Left lung (tissue), 4 donors: ENCODE measurements at regions not wholly inside any gene's neighbourhood (a gene's known extent, or its start where the extent isn't known, plus 50 kb on each side); places are given as distances from the start of the nearest gene placed in this dataset.

ENCODE experiments used
- ATAC-seq: fragments of 200-7000 bp; cut with Tn5 transposase; one replicate; pipeline ENCODE4 v1.9.1; 2020; ENCODE audit warnings: moderate library complexity
- DNase-seq, 4 donors: peaks; one replicate each; pipeline ENCODE4 v3.0.0-alpha.2; 2013 to 2020
- H3K27ac ChIP-seq, 2 donors: fragments of 200-600 bp; sonication (generic) in 1 of 2; one replicate each; pipeline versions ENCODE4 v1.5.0 to v1.8.0; 2020 to 2021
- H3K27me3 ChIP-seq, 2 donors: fragments of 200-600 bp; sonication (generic) in 1 of 2; one replicate each; pipeline versions ENCODE4 v1.5.0 to v1.8.0; 2020 to 2021
- H3K36me3 ChIP-seq, 2 donors: fragments of 200-600 bp; sonication (generic) in 1 of 2; one replicate each; pipeline versions ENCODE4 v1.5.0 to v1.8.0; 2020 to 2021
- H3K4me1 ChIP-seq, 2 donors: fragments of 200-600 bp; one replicate each; pipeline ENCODE4 v1.8.0; 2021
- H3K4me3 ChIP-seq, 2 donors: fragments of 200-600 bp; sonication (generic) in 1 of 2; one replicate each; pipeline versions ENCODE4 v1.5.0 to v1.8.0; 2020 to 2021; ENCODE audit warnings: mild to moderate bottlenecking in 1 of 2
- H3K9me3 ChIP-seq, 2 donors: fragments of 200-600 bp; sonication (generic) in 1 of 2; one replicate each; pipeline versions ENCODE4 v1.5.0 to v1.8.0; 2020 to 2021
- intact Hi-C, 2 donors: fragments of 100-400 bp; cut with DNase I; formaldehyde crosslinking; loops; one replicate each; pipeline versions ENCODE4 v1.11.2 to v1.14.2; 2022
- TF ChIP-seq, protein P1 (sequence below), 2 donors: fragments of 200-600 bp; sonication (generic) in 1 of 2; IDR thresholded peaks; one replicate each; pipeline versions ENCODE4 v1.5.0 to v1.8.0; 2021; ENCODE audit warnings: antibody characterized with exemption in 2 of 2
- donor health status: DM: no; HTN: yes; CAD: no.
- donor health status: DM: no; HTN: no; CAD: no.

DNA sequence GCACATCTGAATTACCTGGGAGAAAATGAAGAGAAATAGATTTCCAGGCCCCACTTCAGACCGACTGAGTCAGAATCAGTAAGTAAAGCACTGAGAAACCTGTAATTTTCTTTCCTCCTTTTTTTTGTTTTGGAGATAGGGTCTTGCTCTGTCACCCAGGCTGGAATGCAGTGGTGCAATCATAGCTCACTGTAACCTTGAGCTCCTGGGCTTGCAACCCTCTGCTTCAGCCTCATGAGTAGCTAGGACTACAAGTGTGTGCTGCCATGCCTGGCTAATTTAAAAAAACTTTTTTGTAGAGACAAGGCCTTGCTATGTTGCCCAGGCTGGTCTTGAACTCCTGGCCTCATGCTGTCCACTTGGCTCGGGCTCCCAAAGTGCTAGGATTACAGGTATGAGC, 260.2 kb downstream of the STK31 start:
- Histone ChIP-seq H3K36me3 (no peaks in the 10 kb centered on the region), H3K4me1 (no peaks in the 10 kb centered on the region), H3K27me3 (no peaks in the 10 kb centered on the region), H3K4me3 (no peak overlapping the region), H3K27ac (no peak overlapping the region), H3K9me3 (no peaks in the 10 kb centered on the region)
- ATAC-seq (no peak), DNase-seq (no peak)
- intact Hi-C loops = no loop called here
- TF ChIP-seq, protein P1, sequence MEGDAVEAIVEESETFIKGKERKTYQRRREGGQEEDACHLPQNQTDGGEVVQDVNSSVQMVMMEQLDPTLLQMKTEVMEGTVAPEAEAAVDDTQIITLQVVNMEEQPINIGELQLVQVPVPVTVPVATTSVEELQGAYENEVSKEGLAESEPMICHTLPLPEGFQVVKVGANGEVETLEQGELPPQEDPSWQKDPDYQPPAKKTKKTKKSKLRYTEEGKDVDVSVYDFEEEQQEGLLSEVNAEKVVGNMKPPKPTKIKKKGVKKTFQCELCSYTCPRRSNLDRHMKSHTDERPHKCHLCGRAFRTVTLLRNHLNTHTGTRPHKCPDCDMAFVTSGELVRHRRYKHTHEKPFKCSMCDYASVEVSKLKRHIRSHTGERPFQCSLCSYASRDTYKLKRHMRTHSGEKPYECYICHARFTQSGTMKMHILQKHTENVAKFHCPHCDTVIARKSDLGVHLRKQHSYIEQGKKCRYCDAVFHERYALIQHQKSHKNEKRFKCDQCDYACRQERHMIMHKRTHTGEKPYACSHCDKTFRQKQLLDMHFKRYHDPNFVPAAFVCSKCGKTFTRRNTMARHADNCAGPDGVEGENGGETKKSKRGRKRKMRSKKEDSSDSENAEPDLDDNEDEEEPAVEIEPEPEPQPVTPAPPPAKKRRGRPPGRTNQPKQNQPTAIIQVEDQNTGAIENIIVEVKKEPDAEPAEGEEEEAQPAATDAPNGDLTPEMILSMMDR (IDR thresholded peaks at IDR 0.05) = no peak

DNA sequence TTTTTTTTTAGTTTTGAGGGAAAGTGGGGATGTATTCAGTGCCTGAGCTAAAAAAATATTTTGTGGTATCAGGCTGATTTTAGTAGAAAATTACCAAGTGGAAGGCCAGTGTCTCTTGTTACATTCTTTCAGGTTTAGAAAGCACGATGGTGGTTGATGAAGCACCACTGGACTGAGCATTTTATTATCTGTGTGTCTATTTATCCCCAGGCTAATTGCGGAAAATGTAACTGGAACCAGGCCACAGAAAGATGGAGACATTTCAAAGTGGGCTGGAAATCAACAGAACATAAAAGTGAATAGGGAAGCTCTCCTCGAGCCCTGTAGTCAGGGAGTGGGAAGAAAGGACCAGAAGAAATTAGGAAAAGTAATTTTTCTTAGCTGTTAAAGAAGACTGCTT, 261.0 kb downstream of the STK31 start:
- TF ChIP-seq, protein P1 (IDR thresholded peaks at IDR 0.05) = no peak

DNA sequence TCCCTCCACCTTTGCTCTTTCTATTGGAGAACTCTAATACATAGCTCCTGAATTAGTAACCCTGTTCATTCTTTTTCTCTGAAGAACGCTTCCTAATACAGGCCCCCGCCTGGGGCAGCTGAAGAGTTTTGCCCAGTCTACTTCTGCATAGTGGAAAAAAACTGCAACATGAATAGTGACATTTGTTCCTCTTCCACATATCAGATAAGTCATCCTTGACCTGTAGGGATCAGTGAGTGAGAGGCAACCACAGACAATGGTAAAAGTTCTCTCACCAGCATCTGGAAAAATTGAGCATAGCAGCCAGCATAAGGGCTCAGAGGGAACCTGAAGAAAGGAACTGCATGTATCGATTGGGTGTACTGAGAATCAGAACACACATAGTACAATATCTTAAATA, 262.0 kb downstream of the STK31 start:
- no peaks in the 10 kb centered on the region for H3K27me3 ChIP-seq
- intact Hi-C loops = no loop called here
- H3K4me1 ChIP-seq = no peaks in the 10 kb centered on the region
- H3K4me3 ChIP-seq = no peak overlapping the region
- no peaks in the 10 kb centered on the region for H3K9me3 ChIP-seq
- no peak for ATAC-seq
- TF ChIP-seq, protein P1 (IDR thresholded peaks at IDR 0.05) = no peak
- DNase-seq = no peak
- H3K27ac ChIP-seq = no peak overlapping the region
- no peaks in the 10 kb centered on the region for H3K36me3 ChIP-seq

More for the DNA sequence above, 261.0 kb downstream of the STK31 start:
- Histone ChIP-seq H3K27ac (no peak overlapping the region), H3K4me1 (no peaks in the 10 kb centered on the region), H3K27me3 (no peaks in the 10 kb centered on the region), H3K36me3 (no peaks in the 10 kb centered on the region), H3K4me3 (no peak overlapping the region), H3K9me3 (no peaks in the 10 kb centered on the region)
- intact Hi-C loops = no loop called here
- no peak for ATAC-seq
- DNase-seq = no peak

DNA sequence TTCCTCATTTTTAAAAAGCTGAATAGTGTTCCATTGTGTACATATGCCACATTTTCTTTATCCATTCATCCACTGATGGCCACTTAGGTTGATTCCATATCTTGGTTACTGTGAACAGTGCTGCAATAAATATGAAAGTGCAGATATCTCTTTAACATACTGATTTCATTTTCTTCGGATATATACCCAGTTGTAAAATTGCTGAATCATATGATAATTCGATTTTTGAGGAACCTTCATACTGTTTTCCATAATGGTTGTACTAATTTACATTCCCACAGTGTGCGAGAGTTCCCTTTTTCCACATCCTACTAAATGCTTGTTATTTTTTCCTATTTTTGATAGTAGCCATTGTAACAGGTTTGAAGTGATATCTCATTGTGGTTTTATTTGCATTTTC, 263.2 kb downstream of the STK31 start:
- intact Hi-C loops = no loop called here
- TF ChIP-seq, protein P1 (IDR thresholded peaks at IDR 0.05) = no peak
- DNase-seq (no peak), ATAC-seq (no peak)
- Histone ChIP-seq H3K36me3 (no peaks in the 10 kb centered on the region), H3K4me1 (no peaks in the 10 kb centered on the region), H3K9me3 (peaks cover 0 to 5% of the 10 kb centered on the region in 2 donors), H3K27me3 (no peaks in the 10 kb centered on the region), H3K4me3 (no peak overlapping the region), H3K27ac (no peak overlapping the region)

DNA sequence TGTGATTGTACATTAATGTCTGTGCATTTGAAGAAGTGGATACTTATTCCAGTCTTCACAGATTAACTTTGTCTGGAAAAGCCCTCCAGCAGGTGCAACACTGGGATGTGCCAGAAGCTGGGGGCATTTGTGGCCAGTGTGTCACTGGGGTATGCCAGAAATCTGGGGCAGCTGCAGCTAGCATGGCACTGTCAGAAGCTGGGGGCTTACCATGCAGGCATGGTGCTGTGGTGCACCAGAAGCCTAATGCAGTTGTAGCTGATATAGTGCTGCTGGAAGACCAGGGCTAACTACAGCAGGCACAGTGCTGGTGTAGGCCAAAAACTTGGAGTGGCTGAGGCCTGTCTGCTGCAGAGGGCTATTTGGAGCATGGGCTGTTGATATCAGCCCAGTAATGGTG, 270.1 kb downstream of the STK31 start:
- intact Hi-C loops = no loop called here
- TF ChIP-seq, protein P1 (IDR thresholded peaks at IDR 0.05) = no peak

More for the DNA sequence above, 270.1 kb downstream of the STK31 start:
- H3K27ac ChIP-seq = no peak overlapping the region
- H3K9me3 ChIP-seq = peaks cover 0 to 13% of the 10 kb centered on the region in 2 donors
- no peaks in the 10 kb centered on the region for H3K36me3 ChIP-seq
- H3K4me3 ChIP-seq = no peak overlapping the region
- no peaks in the 10 kb centered on the region for H3K27me3 ChIP-seq
- no peak for DNase-seq
- no peak for ATAC-seq
- no peaks in the 10 kb centered on the region for H3K4me1 ChIP-seq
